HG02852 (cell line): ENCODE measurements at regions not wholly inside any gene's neighbourhood (a gene's known extent, or its start where the extent isn't known, plus 50 kb on each side); places are given as distances from the start of the nearest gene placed in this dataset.
"Not testable (repeated sequence)": the region's sequence is repeated elsewhere in the genome, so short reads cannot be mapped to it uniquely, and the experiment has no call there.

Experiments
- ATAC-seq: cut with Tn5 transposase; IDR thresholded peaks from one replicate; pipeline ENCODE4 v1.9.1; 2021; ENCODE audit warnings: mild to moderate bottlenecking, moderate library complexity; ENCODE audit not compliant: unreplicated experiment

GRCh38 chr6:27775138-27775795 is 136.9 kb downstream of the OR2B2 start:
- not testable (repeated sequence) for ATAC-seq

- not testable (repeated sequence) for ATAC-seq
Measured at GRCh38 chr6:27774264-27774600, 138.0 kb downstream of the OR2B2 start.

- ATAC-seq = not testable (repeated sequence)
Measured at GRCh38 chr6:27773542-27774263, 138.5 kb downstream of the OR2B2 start.

- peak; percentile 67 for ATAC-seq
Measured at GRCh38 chr6:27772261-27773001, 139.8 kb downstream of the OR2B2 start.

DNA sequence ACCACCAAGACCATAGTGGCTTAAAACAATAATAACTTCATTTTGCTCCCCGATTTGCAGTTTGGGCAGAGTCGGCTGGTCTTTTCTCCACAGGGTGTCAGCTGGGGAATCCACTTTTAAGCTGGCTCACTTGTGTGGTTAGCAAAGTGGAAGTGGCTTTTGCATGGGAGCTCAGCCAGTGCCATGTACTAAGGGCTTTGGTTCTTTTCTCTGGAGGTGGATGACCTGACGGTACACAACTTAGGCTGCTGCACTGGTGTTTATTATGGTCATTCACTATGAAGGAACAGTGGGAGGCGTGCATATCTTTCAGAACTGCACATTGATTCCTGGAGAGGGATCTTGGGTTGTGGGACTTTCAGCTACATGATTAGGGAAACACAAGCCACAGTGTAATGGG is 141.0 kb downstream of the OR2B2 start:
- no peak for ATAC-seq

- ATAC-seq = no peak
Measured at GRCh38 chr6:27770724-27771123, 141.5 kb downstream of the OR2B2 start.

- ATAC-seq = no peak
Measured at GRCh38 chr6:27768556-27768955, 143.6 kb downstream of the OR2B2 start.

DNA sequence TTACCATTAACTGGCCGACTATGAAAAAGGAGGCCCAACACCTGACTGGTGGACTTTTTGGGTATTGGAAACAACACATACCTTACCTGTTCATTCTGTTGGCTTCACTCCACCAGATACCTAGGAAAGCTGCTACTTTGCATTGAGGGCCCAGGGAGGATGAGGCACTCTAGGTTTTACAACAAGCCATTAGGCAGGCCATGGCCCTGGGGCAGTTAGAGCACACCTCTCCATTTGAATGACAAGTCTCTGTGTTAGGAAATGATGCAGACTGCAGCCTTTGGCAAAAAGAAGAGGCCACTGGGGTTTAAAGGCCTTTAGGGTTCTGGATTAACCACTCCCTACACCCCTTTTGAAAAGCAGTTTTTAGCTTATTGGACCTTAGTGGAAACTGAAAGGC is 144.3 kb downstream of the OR2B2 start:
- ATAC-seq = no peak

GRCh38 chr6:27766405-27766804 is 145.8 kb downstream of the OR2B2 start:
- ATAC-seq = no peak

GRCh38 chr6:27765028-27765590 is 147.1 kb downstream of the OR2B2 start:
- no peak for ATAC-seq

DNA sequence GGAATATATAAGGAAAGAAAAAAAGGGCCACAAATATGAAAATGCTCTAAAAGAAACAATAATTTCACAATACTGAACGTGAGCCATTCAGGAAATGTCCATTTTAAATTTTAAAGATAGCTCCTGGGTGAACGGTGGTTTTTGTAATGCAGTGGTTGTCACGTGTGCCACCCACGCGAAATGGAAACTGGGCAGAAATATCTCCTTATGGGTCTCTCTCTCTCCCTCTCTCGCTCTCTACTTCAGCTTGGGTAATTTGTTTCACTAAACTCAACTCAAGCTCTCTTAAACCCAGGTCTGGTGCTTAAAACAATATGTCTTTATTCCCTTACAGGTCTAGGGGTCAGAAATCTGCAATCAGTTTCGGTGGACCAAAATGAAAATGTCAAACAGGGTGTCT is 150.8 kb downstream of the OR2B2 start:
- no peak for ATAC-seq

GRCh38 chr6:27760464-27760863 is 151.7 kb downstream of the OR2B2 start:
- ATAC-seq = no peak

GRCh38 chr6:27759930-27760329 is 152.3 kb downstream of the OR2B2 start:
- no peak for ATAC-seq

DNA sequence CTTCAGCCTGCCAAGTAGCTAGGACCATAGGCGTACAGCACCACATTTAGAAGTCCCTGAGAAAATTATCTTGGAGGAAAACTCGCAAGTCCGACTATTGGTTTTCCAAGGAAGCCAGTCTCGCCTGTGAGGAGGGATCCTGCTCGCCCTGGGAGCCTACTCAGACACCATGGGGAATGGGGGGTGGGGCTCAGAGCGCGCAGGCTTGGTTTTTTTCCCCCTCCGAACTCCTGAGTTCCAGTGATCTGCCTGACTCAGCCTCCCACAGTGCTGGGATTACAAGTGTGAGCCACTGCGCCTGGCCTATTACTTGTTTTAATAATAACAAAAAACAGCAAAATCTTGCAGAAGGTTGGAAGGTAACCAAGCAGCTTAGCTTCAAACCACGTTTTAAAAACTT is 153.7 kb downstream of the OR2B2 start:
- ATAC-seq = no peak

DNA sequence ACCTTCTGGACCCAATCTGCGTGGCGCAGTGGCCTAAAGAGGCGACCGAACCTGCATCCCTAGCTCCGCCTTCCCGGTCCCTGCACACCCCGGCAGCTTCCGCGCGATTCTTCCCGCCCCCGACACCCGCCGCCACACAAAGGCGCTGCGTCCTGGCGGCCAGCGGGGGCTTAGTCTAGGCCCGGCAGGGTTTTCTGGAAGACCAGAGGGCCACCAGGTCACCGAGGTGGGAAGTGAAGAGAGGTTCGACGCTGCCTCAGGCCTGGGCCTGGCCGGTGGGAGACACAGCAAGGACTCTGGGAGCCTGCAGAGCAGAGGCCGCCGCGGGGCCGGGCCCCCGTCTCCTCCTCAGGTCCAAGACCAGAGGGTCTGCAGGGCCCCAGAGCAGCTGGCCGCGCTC is 154.9 kb downstream of the OR2B2 start:
- ATAC-seq = peak; percentile 31

- no peak for ATAC-seq
Measured at GRCh38 chr6:27755768-27756167, 156.4 kb downstream of the OR2B2 start.

- no peak for ATAC-seq
Measured at GRCh38 chr6:27754408-27754782, 157.8 kb downstream of the OR2B2 start.

DNA sequence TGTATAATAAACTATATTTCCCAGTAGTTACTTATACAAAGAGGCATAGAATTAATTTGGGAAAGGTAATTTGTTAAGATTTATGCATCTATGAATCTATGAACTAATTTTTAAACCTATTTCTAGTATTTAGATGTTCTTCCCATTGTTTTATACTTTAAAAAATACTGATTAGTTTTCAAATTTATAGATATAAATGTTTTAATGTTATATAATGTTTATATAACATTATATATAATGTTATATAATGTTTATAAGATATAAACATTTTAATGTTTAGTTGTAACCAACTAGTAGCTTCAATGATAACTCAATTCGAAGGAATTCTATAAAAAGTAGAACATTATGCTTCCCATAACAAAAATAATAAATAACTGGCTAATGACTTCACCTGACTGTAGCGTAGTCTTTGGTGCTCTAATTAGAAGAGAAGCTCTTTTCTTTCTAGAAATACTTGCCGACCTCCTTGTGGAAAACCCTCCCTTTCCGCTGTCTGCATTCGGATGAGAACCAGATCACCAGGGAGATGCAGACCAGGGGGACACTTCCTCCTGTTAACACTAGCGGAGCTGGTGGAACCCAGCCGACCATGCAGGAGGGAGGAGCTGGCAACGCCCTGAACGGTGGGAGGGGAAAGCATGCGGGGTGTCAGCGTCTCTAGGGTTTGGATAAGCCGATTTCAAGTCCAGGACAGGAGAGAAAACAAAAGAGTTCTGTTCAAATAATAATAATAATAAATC is 158.4 kb downstream of the OR2B2 start:
- ATAC-seq = peak; percentile 41

- peak; percentile 40 for ATAC-seq
Measured at GRCh38 chr6:27752038-27752885, 159.9 kb downstream of the OR2B2 start.

- no peak for ATAC-seq
Measured at GRCh38 chr6:27748661-27749060, 163.5 kb downstream of the OR2B2 start.
